ENCODE measurements at regions not wholly inside any gene's neighbourhood (a gene's known extent, or its start where the extent isn't known, plus 50 kb on each side); places are given as distances from the start of the nearest gene placed in this dataset.
"Not testable (repeated sequence)": the region's sequence is repeated elsewhere in the genome, so short reads cannot be mapped to it uniquely, and the experiment has no call there.

DNA sequence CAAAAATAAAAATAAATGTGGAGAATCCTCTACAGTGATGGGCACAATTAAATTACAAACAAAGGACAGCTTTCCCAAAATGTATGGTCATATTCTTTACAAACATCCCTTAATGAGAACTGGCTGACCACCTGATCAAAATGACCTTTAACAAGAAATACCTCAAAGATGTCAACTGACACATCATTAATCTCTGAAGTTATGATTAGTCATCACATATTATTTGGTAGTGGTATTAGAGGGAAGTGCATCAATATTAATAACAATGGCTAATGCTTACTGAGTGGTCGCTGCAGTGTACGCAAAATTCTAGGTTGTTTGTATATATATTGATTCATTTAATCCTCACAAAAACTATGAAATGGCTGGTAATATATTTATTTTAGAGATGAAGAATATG lies 340.6 kb downstream of the GJA1 start:
- TF ChIP-seq MAFK (IDR thresholded peaks at IDR 0.05; ENCODE audit: partially characterized antibody) (peak; percentile 45), ZC3H11A (IDR thresholded peaks at IDR 0.05) (no peak)
- no peak for FAIRE-seq

DNA sequence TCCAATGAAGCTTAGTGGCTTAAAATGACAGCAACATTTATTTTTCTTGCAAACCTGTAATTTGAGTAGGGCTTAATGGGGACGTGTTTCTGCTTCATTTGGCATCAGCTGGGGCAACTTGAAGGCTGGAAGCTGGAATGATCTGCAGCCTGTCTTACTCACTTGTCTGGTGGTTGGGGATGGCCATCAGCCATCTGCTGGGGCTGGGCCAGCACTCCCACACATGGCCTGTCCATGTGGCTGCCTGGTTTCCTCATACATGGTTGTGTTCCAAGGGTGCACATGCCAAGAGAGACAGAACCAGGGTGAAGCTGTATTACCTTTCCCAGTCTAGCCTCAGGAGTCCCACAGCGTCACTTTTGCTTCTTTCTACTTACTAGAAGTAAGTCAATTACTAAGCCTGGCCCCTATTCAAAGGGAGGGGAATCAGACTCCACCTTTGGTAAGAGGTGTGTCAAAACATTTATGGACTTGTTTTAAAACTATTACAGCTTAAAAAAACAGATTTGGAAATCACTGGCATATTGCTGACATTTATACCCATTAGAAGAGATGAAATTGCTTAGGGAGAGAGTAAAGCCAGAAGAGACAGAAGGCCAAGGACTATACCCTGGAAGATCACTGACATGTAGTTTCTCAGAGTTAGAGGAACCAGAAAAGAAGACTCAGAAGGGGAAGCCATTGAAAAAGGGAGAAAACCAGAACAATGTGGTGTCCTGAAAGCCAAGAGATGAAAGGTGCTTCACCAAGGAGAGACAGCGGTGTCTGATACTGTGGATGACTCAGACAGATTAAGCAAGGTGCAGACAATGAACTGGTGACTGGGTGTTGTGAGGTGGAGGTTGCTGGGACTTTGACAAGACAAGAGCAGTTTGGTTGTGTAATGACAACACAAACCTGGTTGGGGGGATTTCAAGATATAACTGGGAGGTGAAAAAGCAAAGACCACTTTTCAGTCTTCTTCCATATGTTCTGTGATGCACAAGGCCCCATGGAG lies 345.2 kb downstream of the GJA1 start:
- peak overlapping the region; percentile 20 to 52; a peak in 4 of 6 replicates for H3K27ac ChIP-seq
- H3K4me2 ChIP-seq, result peak overlapping the region; percentile 36; the same call in 1 of the 3 replicates
- peaks cover 12% of the 10 kb centered on the region for H3K4me1 ChIP-seq
- WGBS (ENCODE audit: missing lambda C conversion rate), result 74% methylated on average over 3 of the region's 3 CpGs
- CTCF ChIA-PET, result no interaction called here
- TF ChIP-seq FOSL2 (IDR thresholded peaks at IDR 0.05) (no peak), FOSL2 (CRISPR knock-in tag; IDR thresholded peaks at IDR 0.05) (0 out of 2 replicates have a peak, but pooled peaks have one; percentile 16), CEBPB (IDR thresholded peaks at IDR 0.05) (peak in 1 of 2 experiments; percentile 36; a peak in 1 of 4 replicates), MYC (IDR thresholded peaks at IDR 0.05; ENCODE audit: borderline replicate concordance, low read length) (no peak)
- H3K9me3 ChIP-seq, result no peaks in the 10 kb centered on the region
- POLR2A ChIA-PET, result no interaction called here
- H3K4me3 ChIP-seq, result no peak overlapping the region
- ATAC-seq, result peak; percentile 63 to 82
- DNase-seq (ENCODE audit: low read depth in 1 of 2, low spot score in 1 of 2), result peak; percentile 8 to 43
- no peak for FAIRE-seq

More for the DNA sequence above, 340.6 kb downstream of the GJA1 start:
- ChIA-PET POLR2A (no interaction called here), CTCF (interaction anchor here (1.4 kb wide), 1 partner anchor 49 kb away, joined by 3 read pairs; no protein-coding TSS in a partner anchor)
- WGBS (ENCODE audit: missing lambda C conversion rate), result 93% methylated on average over 2 of the region's 2 CpGs
- ATAC-seq, result no peak
- Histone ChIP-seq H3K27ac (no peak overlapping the region), H3K4me2 (no peak overlapping the region), H3K4me1 (peaks cover 10% of the 10 kb centered on the region), H3K4me3 (no peak overlapping the region), H3K9me3 (no peaks in the 10 kb centered on the region)
- DNase-seq (ENCODE audit: low read depth in 1 of 2, low spot score in 1 of 2), result no peak

DNA sequence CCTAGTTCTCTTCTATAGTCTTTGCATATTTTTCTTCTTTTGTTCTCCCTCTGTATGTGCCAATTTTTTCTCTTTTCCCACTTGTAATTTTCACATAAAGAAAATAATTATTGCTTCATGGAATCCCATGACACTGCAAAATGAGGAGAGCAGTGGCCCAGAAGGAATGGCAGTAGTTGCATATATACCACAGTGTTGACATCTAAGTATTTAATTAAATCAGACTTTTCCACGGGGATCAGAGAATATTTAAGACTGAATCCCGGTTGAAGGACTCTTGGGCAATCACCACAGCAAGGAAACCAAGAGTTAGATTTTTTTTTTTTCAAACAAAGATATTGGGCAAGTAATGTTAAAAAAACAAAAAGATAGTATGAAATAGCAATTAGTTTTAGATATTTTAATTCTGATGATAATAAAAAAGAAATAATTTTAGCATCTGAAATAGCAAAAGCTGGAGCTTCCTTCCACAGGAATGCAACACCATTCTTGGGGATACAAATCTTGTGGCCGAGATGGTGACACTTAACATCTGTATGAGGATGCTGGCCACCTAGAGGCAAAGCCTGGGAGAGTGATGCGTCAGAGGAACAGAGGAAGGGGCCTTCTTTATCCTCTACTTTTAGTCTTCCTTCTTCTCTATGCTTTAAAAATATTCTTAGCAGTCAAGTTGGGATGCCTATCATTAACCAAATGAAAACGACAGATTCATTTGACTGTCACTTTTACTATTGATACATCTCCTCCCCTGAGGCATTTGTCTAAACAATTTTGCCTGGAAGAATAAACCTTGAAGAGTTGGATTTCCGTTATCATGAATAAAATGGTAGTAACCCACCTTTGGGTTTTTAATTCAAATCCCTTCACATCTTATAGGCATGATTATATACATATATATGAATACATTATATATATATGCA lies 356.2 kb downstream of the GJA1 start:
- FAIRE-seq, result no peak
- peak in 1 of 2 experiments; percentile 4 for DNase-seq (ENCODE audit: low read depth in 1 of 2, low spot score in 1 of 2)
- CTCF ChIA-PET, result no interaction called here
- POLR2A ChIA-PET, result no interaction called here
- Histone ChIP-seq H3K9me3 (no peaks in the 10 kb centered on the region), H3K4me2 (no peak overlapping the region), H3K4me1 (peaks cover 14% of the 10 kb centered on the region), H3K27ac (no peak overlapping the region), H3K4me3 (no peak overlapping the region)
- ATAC-seq, result 0 out of 6 replicates have a peak, but pooled peaks of 1 of the 2 experiments have one; percentile 39
- 65% methylated on average over 6 of the region's 6 CpGs for WGBS (ENCODE audit: missing lambda C conversion rate)
- TF ChIP-seq ZC3H11A (IDR thresholded peaks at IDR 0.05), result no peak
- no peak for TF ChIP-seq JUNB (IDR thresholded peaks at IDR 0.05)
- TF ChIP-seq PHF8 (IDR thresholded peaks at IDR 0.05; ENCODE audit: borderline replicate concordance, low read depth), result no peak
- no peak for TF ChIP-seq EHF (CRISPR knock-in tag; IDR thresholded peaks at IDR 0.05)
- TF ChIP-seq, protein P1, sequence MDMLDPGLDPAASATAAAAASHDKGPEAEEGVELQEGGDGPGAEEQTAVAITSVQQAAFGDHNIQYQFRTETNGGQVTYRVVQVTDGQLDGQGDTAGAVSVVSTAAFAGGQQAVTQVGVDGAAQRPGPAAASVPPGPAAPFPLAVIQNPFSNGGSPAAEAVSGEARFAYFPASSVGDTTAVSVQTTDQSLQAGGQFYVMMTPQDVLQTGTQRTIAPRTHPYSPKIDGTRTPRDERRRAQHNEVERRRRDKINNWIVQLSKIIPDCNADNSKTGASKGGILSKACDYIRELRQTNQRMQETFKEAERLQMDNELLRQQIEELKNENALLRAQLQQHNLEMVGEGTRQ (IDR thresholded peaks at IDR 0.05), result no peak
- no peak for TF ChIP-seq CHD2 (IDR thresholded peaks at IDR 0.05; ENCODE audit: low read length, partially characterized antibody)
- TF ChIP-seq CBX8 (IDR thresholded peaks at IDR 0.05), result no peak

DNA sequence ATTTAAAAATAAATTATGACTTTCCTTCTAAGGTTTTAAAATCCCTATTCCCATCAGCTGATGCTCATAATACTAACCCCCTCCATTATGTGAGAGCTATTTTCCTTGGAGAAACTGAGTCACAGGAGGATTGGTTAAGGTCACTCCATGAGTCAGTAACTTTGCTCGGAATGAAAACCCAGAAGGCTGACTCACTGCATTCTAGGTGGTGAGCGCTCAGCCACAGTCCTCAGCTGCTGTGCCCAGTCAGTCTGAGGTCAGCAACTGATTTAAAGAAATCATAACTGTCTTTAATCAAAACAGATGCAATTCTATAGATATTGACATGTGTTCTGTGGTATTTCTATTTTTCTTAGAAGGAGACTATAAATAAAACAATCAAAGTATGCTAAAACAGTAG lies 359.2 kb downstream of the GJA1 start:
- Histone ChIP-seq H3K4me2 (peak overlapping the region; percentile 36), H3K27ac (peak overlapping the region; percentile 31 to 76; a peak in 3 of 6 replicates), H3K4me1 (peaks cover 14% of the 10 kb centered on the region), H3K4me3 (no peak overlapping the region), H3K9me3 (no peaks in the 10 kb centered on the region)
- ChIA-PET POLR2A (no interaction called here), CTCF (interaction anchor here (1.4 kb wide), 1 partner anchor 364 kb away, joined by 3 read pairs; no protein-coding TSS in a partner anchor)
- FAIRE-seq, result no peak
- TF ChIP-seq, protein P2, sequence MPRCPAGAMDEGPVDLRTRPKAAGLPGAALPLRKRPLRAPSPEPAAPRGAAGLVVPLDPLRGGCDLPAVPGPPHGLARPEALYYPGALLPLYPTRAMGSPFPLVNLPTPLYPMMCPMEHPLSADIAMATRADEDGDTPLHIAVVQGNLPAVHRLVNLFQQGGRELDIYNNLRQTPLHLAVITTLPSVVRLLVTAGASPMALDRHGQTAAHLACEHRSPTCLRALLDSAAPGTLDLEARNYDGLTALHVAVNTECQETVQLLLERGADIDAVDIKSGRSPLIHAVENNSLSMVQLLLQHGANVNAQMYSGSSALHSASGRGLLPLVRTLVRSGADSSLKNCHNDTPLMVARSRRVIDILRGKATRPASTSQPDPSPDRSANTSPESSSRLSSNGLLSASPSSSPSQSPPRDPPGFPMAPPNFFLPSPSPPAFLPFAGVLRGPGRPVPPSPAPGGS (IDR thresholded peaks at IDR 0.05), result no peak
- TF ChIP-seq SREBF2 (IDR thresholded peaks at IDR 0.05), result no peak
- no peak for TF ChIP-seq NPAS2 (CRISPR knock-in tag; IDR thresholded peaks at IDR 0.05; ENCODE audit: borderline replicate concordance)
- no peak for TF ChIP-seq CHD4 (IDR thresholded peaks at IDR 0.05; ENCODE audit: borderline replicate concordance)
- no peak for TF ChIP-seq MAZ (IDR thresholded peaks at IDR 0.05; ENCODE audit: borderline replicate concordance, low read depth, low read length)
- TF ChIP-seq FOSL2 (IDR thresholded peaks at IDR 0.05), result peak; percentile 39; the same call in 1 of the 2 replicates
- peak; percentile 75 for TF ChIP-seq FOSL2 (CRISPR knock-in tag; IDR thresholded peaks at IDR 0.05)
- 0 out of 2 replicates have a peak, but pooled peaks have one; percentile 49 for TF ChIP-seq JUNB (IDR thresholded peaks at IDR 0.05)
- no peak for TF ChIP-seq POLR2A (IDR thresholded peaks at IDR 0.05; ENCODE audit: low read length)
- TF ChIP-seq HOXB13 (CRISPR knock-in tag; IDR thresholded peaks at IDR 0.05; ENCODE audit: low read depth), result no peak
- no peak for TF ChIP-seq FOXS1 (CRISPR knock-in tag; IDR thresholded peaks at IDR 0.05)
- TF ChIP-seq RFX5 (IDR thresholded peaks at IDR 0.05), result no peak
- no peak for TF ChIP-seq ESRRA (IDR thresholded peaks at IDR 0.05; ENCODE audit: borderline replicate concordance, low read length)
- no peak for TF ChIP-seq TP53 (CRISPR knock-in tag; IDR thresholded peaks at IDR 0.05)
- peak; percentile 19 to 43 for DNase-seq (ENCODE audit: low read depth in 1 of 2, low spot score in 1 of 2)
- peak; percentile 77 to 87; a peak in 5 of 6 replicates for ATAC-seq
- 5% methylated on average over 2 of the region's 2 CpGs for WGBS (ENCODE audit: missing lambda C conversion rate)

DNA sequence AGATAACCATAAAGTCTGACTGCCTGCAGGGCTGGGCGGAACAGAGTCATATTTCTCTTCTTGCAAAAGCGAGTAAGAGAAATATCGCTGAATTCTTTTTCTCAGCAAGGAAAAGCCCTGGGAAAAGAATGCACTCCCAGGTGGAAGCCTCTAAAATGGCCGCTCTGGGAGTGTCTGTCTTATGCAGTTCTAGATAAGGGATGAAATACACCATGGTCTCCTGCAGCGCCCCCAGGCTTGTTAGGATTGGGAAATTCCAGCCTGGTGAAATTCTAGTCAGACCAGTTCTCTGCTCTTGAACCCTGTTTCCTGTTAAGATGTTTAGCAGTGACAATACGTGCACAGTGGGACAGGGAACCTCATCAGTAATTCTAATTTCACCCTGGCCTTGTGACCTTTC lies 362.2 kb downstream of the GJA1 start:
- H3K4me2 ChIP-seq; ATAC-seq; POLR2A ChIA-PET; H3K9me3 ChIP-seq; DNase-seq (ENCODE audit: low read depth in 1 of 2, low spot score in 1 of 2); FAIRE-seq; H3K4me3 ChIP-seq; CTCF ChIA-PET: not testable (repeated sequence)
- Histone ChIP-seq H3K4me1 (peaks cover 14% of the 10 kb centered on the region), H3K27ac (0 out of 6 replicates have a peak overlapping the region, but pooled peaks of 1 of the 2 experiments have one; percentile 6)
- WGBS (ENCODE audit: missing lambda C conversion rate), result 91% methylated on average over 6 of the region's 6 CpGs

Measured in A549 (cell line).